Naive B cell (primary cell): ENCODE measurements at regions not wholly inside any gene's neighbourhood (a gene's known extent, or its start where the extent isn't known, plus 50 kb on each side); places are given as distances from the start of the nearest gene placed in this dataset.

Source experiments
- ATAC-seq, 2 donors: fragments of 150-1000 bp; cut with Tn5 transposase; 2 replicates each; pipeline ENCODE4 v1.10.0; 2021; ENCODE audit warnings: low read depth in 2 of 2, mild to moderate bottlenecking in 2 of 2, moderate library complexity in 2 of 2
- DNase-seq: peaks from one replicate; pipeline ENCODE4 v3.0.0; 2022
- H3K27ac Mint-ChIP-seq, 6 donors: one replicate each; pipeline ENCODE4 v1.8.0; 2020 to 2022; ENCODE audit warnings: mild to moderate bottlenecking in 6 of 6, mixed read lengths in 6 of 6, moderate library complexity in 5 of 6, inconsistent platforms in 2 of 6
- H3K27me3 Mint-ChIP-seq, 3 donors: one replicate each; pipeline ENCODE4 v1.8.0; 2021 to 2022; ENCODE audit warnings: mixed read lengths in 3 of 3, mild to moderate bottlenecking in 1 of 3
- H3K36me3 Mint-ChIP-seq, 2 donors: one replicate each; pipeline ENCODE4 v1.8.0; 2020 to 2022; ENCODE audit warnings: mixed read lengths in 2 of 2, inconsistent platforms in 1 of 2, mild to moderate bottlenecking in 1 of 2
- H3K4me1 Mint-ChIP-seq, 3 donors: one replicate each; pipeline ENCODE4 v1.8.0; 2020 to 2022; ENCODE audit warnings: mixed read lengths in 3 of 3, inconsistent platforms in 1 of 3, mild to moderate bottlenecking in 1 of 3, moderate library complexity in 1 of 3
- H3K4me3 Mint-ChIP-seq, 8 donors: one replicate each; pipeline ENCODE4 v1.8.0; 2020 to 2022; ENCODE audit warnings: mild to moderate bottlenecking in 8 of 8, mixed read lengths in 8 of 8, moderate library complexity in 8 of 8, inconsistent platforms in 2 of 8
- H3K9me3 Mint-ChIP-seq, 7 donors: one replicate each; pipeline ENCODE4 v1.8.0; 2020 to 2022; ENCODE audit warnings: mixed read lengths in 7 of 7, mild to moderate bottlenecking in 5 of 7, inconsistent platforms in 2 of 7, moderate library complexity in 1 of 7

GRCh38 chr1:62997884-62998283, 214.0 kb downstream of the ATG4C start:
- Mint-ChIP-seq H3K36me3 (no peaks in the 10 kb centered on the region), H3K4me1 (no peaks in the 10 kb centered on the region), H3K9me3 (no peaks in the 10 kb centered on the region), H3K4me3 (no peak overlapping the region), H3K27ac (no peak overlapping the region), H3K27me3 (peaks cover 19 to 65% (median 25%) of the 10 kb centered on the region in 3 donors)
- ATAC-seq (no peak), DNase-seq (no peak)

- peaks cover 13 to 64% (median 15%) of the 10 kb centered on the region in 3 donors for H3K27me3 Mint-ChIP-seq
- H3K4me3 Mint-ChIP-seq = no peak overlapping the region
- H3K27ac Mint-ChIP-seq = no peak overlapping the region
- H3K4me1 Mint-ChIP-seq = no peaks in the 10 kb centered on the region
- DNase-seq = no peak
- no peaks in the 10 kb centered on the region for H3K36me3 Mint-ChIP-seq
- no peak for ATAC-seq
- H3K9me3 Mint-ChIP-seq = no peaks in the 10 kb centered on the region
These were observed 215.1 kb downstream of the ATG4C start for GRCh38 chr1:62998845-62999649.

- Mint-ChIP-seq H3K36me3 (no peaks in the 10 kb centered on the region), H3K27ac (no peak overlapping the region), H3K4me3 (no peak overlapping the region), H3K27me3 (peaks cover 15 to 62% (median 21%) of the 10 kb centered on the region in 3 donors), H3K4me1 (no peaks in the 10 kb centered on the region), H3K9me3 (no peaks in the 10 kb centered on the region)
- ATAC-seq = no peak
- no peak for DNase-seq
These were observed 216.6 kb downstream of the ATG4C start for GRCh38 chr1:63000508-63000907.

- H3K4me3 Mint-ChIP-seq = no peak overlapping the region
- no peaks in the 10 kb centered on the region for H3K4me1 Mint-ChIP-seq
- no peak for DNase-seq
- H3K27me3 Mint-ChIP-seq = peaks cover 13 to 47% (median 31%) of the 10 kb centered on the region in 3 donors
- no peak for ATAC-seq
- no peak overlapping the region for H3K27ac Mint-ChIP-seq
- H3K9me3 Mint-ChIP-seq = peaks cover 0 to 4% (median 0%) of the 10 kb centered on the region in 7 donors
- no peaks in the 10 kb centered on the region for H3K36me3 Mint-ChIP-seq
These were observed 220.9 kb downstream of the ATG4C start for GRCh38 chr1:63004868-63005267.

- H3K27me3 Mint-ChIP-seq = peaks cover 16 to 39% (median 34%) of the 10 kb centered on the region in 3 donors
- H3K4me1 Mint-ChIP-seq = no peaks in the 10 kb centered on the region
- H3K9me3 Mint-ChIP-seq = peaks cover 0 to 4% (median 0%) of the 10 kb centered on the region in 7 donors
- DNase-seq (no peak), ATAC-seq (no peak)
- H3K27ac Mint-ChIP-seq = no peak overlapping the region
- no peak overlapping the region for H3K4me3 Mint-ChIP-seq
- no peaks in the 10 kb centered on the region for H3K36me3 Mint-ChIP-seq
These were observed 221.9 kb downstream of the ATG4C start for GRCh38 chr1:63005812-63006211.

- Mint-ChIP-seq H3K27ac (no peak overlapping the region), H3K4me1 (no peaks in the 10 kb centered on the region)
- DNase-seq = no peak
These were observed 225.5 kb downstream of the ATG4C start for GRCh38 chr1:63009421-63009820.

GRCh38 chr1:63010913-63011660, 227.2 kb downstream of the ATG4C start:
- H3K4me1 Mint-ChIP-seq = no peaks in the 10 kb centered on the region
- peaks cover 0 to 4% (median 2%) of the 10 kb centered on the region in 7 donors for H3K9me3 Mint-ChIP-seq
- no peak for ATAC-seq
- H3K36me3 Mint-ChIP-seq = no peaks in the 10 kb centered on the region
- H3K27me3 Mint-ChIP-seq = peaks cover 6 to 34% (median 21%) of the 10 kb centered on the region in 3 donors
- no peak for DNase-seq
- H3K4me3 Mint-ChIP-seq = no peak overlapping the region
- no peak overlapping the region for H3K27ac Mint-ChIP-seq

More at GRCh38 chr1:63009421-63009820, 225.5 kb downstream of the ATG4C start:
- no peak for ATAC-seq
- Mint-ChIP-seq H3K27me3 (peaks cover 10 to 28% (median 12%) of the 10 kb centered on the region in 3 donors), H3K36me3 (no peaks in the 10 kb centered on the region), H3K4me3 (no peak overlapping the region), H3K9me3 (peaks cover 0 to 4% (median 0%) of the 10 kb centered on the region in 7 donors)

- no peak for DNase-seq
- Mint-ChIP-seq H3K4me3 (no peak overlapping the region), H3K4me1 (no peaks in the 10 kb centered on the region)
These were observed 228.4 kb downstream of the ATG4C start for GRCh38 chr1:63012339-63012738.

GRCh38 chr1:63014267-63014666, 230.3 kb downstream of the ATG4C start:
- peaks cover 6 to 20% (median 20%) of the 10 kb centered on the region in 3 donors for H3K27me3 Mint-ChIP-seq

More at GRCh38 chr1:63012339-63012738, 228.4 kb downstream of the ATG4C start:
- no peak overlapping the region for H3K27ac Mint-ChIP-seq
- H3K27me3 Mint-ChIP-seq = peaks cover 6 to 28% (median 20%) of the 10 kb centered on the region in 3 donors
- ATAC-seq = no peak
- H3K36me3 Mint-ChIP-seq = no peaks in the 10 kb centered on the region
- H3K9me3 Mint-ChIP-seq = peaks cover 0 to 3% (median 0%) of the 10 kb centered on the region in 7 donors

GRCh38 chr1:63022319-63022718, 238.4 kb downstream of the ATG4C start:
- H3K4me3 Mint-ChIP-seq = no peak overlapping the region
- H3K36me3 Mint-ChIP-seq = no peaks in the 10 kb centered on the region
- no peak for DNase-seq
- no peaks in the 10 kb centered on the region for H3K4me1 Mint-ChIP-seq
- peaks cover 17 to 25% (median 23%) of the 10 kb centered on the region in 3 donors for H3K27me3 Mint-ChIP-seq
- no peak for ATAC-seq
- peaks cover 0 to 11% (median 2%) of the 10 kb centered on the region in 7 donors for H3K9me3 Mint-ChIP-seq
- H3K27ac Mint-ChIP-seq = no peak overlapping the region

More at GRCh38 chr1:63014267-63014666, 230.3 kb downstream of the ATG4C start:
- ATAC-seq (no peak), DNase-seq (no peak)
- peaks cover 0 to 3% (median 0%) of the 10 kb centered on the region in 7 donors for H3K9me3 Mint-ChIP-seq
- no peak overlapping the region for H3K4me3 Mint-ChIP-seq
- no peaks in the 10 kb centered on the region for H3K4me1 Mint-ChIP-seq
- H3K27ac Mint-ChIP-seq = no peak overlapping the region
- no peaks in the 10 kb centered on the region for H3K36me3 Mint-ChIP-seq

- Mint-ChIP-seq H3K36me3 (no peaks in the 10 kb centered on the region), H3K4me3 (no peak overlapping the region)
These were observed 239.2 kb downstream of the ATG4C start for GRCh38 chr1:63023171-63023570.

GRCh38 chr1:63023637-63024036, 239.7 kb downstream of the ATG4C start:
- H3K9me3 Mint-ChIP-seq = peaks cover under 1 to 13% (median 5%) of the 10 kb centered on the region in 7 donors
- ATAC-seq (no peak), DNase-seq (no peak)
- H3K36me3 Mint-ChIP-seq = no peaks in the 10 kb centered on the region
- H3K27me3 Mint-ChIP-seq = peaks cover 17 to 32% (median 31%) of the 10 kb centered on the region in 3 donors
- no peaks in the 10 kb centered on the region for H3K4me1 Mint-ChIP-seq
- H3K4me3 Mint-ChIP-seq = no peak overlapping the region
- no peak overlapping the region for H3K27ac Mint-ChIP-seq

More at GRCh38 chr1:63023171-63023570, 239.2 kb downstream of the ATG4C start:
- H3K4me1 Mint-ChIP-seq = no peaks in the 10 kb centered on the region
- no peak for DNase-seq
- H3K27me3 Mint-ChIP-seq = peaks cover 17 to 28% (median 26%) of the 10 kb centered on the region in 3 donors
- peaks cover 0 to 11% (median 2%) of the 10 kb centered on the region in 7 donors for H3K9me3 Mint-ChIP-seq
- H3K27ac Mint-ChIP-seq = no peak overlapping the region
- no peak for ATAC-seq

- no peak for DNase-seq
- Mint-ChIP-seq H3K4me3 (no peak overlapping the region), H3K9me3 (peaks cover 2 to 17% (median 8%) of the 10 kb centered on the region in 7 donors), H3K36me3 (no peaks in the 10 kb centered on the region), H3K27me3 (peaks cover 17 to 36% (median 35%) of the 10 kb centered on the region in 3 donors), H3K4me1 (no peaks in the 10 kb centered on the region), H3K27ac (no peak overlapping the region)
- no peak for ATAC-seq
These were observed 240.2 kb downstream of the ATG4C start for GRCh38 chr1:63024132-63024531.
